GM12878 (cell line): ENCODE measurements at regions not wholly inside any gene's neighbourhood (a gene's known extent, or its start where the extent isn't known, plus 50 kb on each side); places are given as distances from the start of the nearest gene placed in this dataset.

Experiments used
- ATAC-seq: fragments of 200-7000 bp; cut with Tn5 transposase; 3 replicates; pipeline ENCODE4 v1.9.1; 2020; ENCODE audit warnings: mild to moderate bottlenecking, moderate library complexity
- BruUV-seq: library from RNA; stranded (reverse); fragments of 400-500 nt; replicated peaks from 2 replicates; lab custom pipeline; 2021; lab: Mats Ljungman, UMichigan
- CTCF ChIA-PET: fragments of 300-600 bp; sonication (Branson Sonifier 250); formaldehyde crosslinking; extraction: SDS; loops from one replicate; lab custom pipeline; 2021; ENCODE audit warnings: inconsistent platforms; lab: Yijun Ruan, JAX
- POLR2A ChIA-PET: fragments of 350-600 bp; formaldehyde crosslinking; extraction: SDS; loops from one replicate; lab custom pipeline; 2021; ENCODE audit warnings: inconsistent platforms; lab: Charles Lee
- RAD21 ChIA-PET: fragments of 300-600 bp; sonication (Branson Sonifier 250); formaldehyde crosslinking; loops from one replicate; lab custom pipeline; 2023; ENCODE audit warnings: antibody characterized with exemption; ENCODE audit not compliant: unreplicated experiment; lab: Charles Lee
- SMC1A ChIA-PET: fragments of 300-600 bp; sonication (Branson Sonifier 250); formaldehyde crosslinking; loops from one replicate; lab custom pipeline; 2023; ENCODE audit not compliant: unreplicated experiment, uncharacterized antibody; lab: Charles Lee
- DNase-seq: peaks from one replicate; pipeline ENCODE4 v3.0.0-alpha.2; 2011; ENCODE audit warnings: low read depth, low spot score
- FAIRE-seq: peaks from 3 replicates; lab custom pipeline; 2011; peaks lifted over from hg19 to GRCh38; lab: Jason Lieb, UNC
- H2AFZ ChIP-seq: 2 replicates; pipeline ENCODE4 v1.6.0; 2011; ENCODE audit warnings: low read depth, low read length, control low read depth; ENCODE audit not compliant: control insufficient read depth
- H3K27ac ChIP-seq: 2 replicates; pipeline ENCODE4 v1.5.1; 2011; ENCODE audit warnings: control low read depth; ENCODE audit not compliant: control insufficient read depth, insufficient read depth
- H3K27me3 ChIP-seq, 2 experiments: replicated peaks in 1 of 2; 2 replicates each; pipeline versions ENCODE4 v1.6.0 to v1.6.1; 2011; ENCODE audit warnings: low read length in 1 of 2; ENCODE audit not compliant: control insufficient read depth in 2 of 2, insufficient read depth in 2 of 2
- H3K36me3 ChIP-seq, 2 experiments: 2 replicates each; pipeline ENCODE4 v1.5.1; 2011; ENCODE audit warnings: low read length in 1 of 2; ENCODE audit not compliant: control insufficient read depth in 2 of 2, insufficient read depth in 2 of 2
- H3K4me1 ChIP-seq: 2 replicates; pipeline ENCODE4 v1.6.1; 2011; ENCODE audit warnings: mild to moderate bottlenecking, low read length, moderate library complexity, mixed read lengths; ENCODE audit not compliant: control insufficient read depth, insufficient read depth
- H3K4me2 ChIP-seq: 2 replicates; pipeline ENCODE4 v1.6.0; 2011; ENCODE audit warnings: control low read depth; ENCODE audit not compliant: control insufficient read depth, insufficient read depth
- H3K4me3 ChIP-seq: fragments of 200-600 bp; sonication (generic); 2 replicates; pipeline ENCODE4 v1.5.1; 2016
- H3K79me2 ChIP-seq: 2 replicates; pipeline ENCODE4 v1.6.0; 2011; ENCODE audit warnings: low read length; ENCODE audit not compliant: control insufficient read depth, insufficient read depth
- H3K9ac ChIP-seq: 2 replicates; pipeline ENCODE4 v1.8.0; 2011; ENCODE audit warnings: low read length, control low read depth, mixed read lengths; ENCODE audit not compliant: control insufficient read depth, insufficient read depth
- H3K9me3 ChIP-seq: replicated peaks from 3 replicates; pipeline ENCODE4 v1.5.1; 2011; ENCODE audit warnings: mild to moderate bottlenecking, low read length; ENCODE audit not compliant: control insufficient read depth, insufficient read depth
- H4K20me1 ChIP-seq: 2 replicates; pipeline ENCODE4 v1.6.0; 2011; ENCODE audit not compliant: control insufficient read depth, insufficient read depth
- ATF7 ChIP-seq: fragments of 450-650 bp; IDR thresholded peaks from 2 replicates; pipeline ENCODE4 v1.6.1; 2016; ENCODE audit warnings: low read depth, mild to moderate bottlenecking
- DPF2 ChIP-seq: fragments of 450-650 bp; IDR thresholded peaks from 2 replicates; pipeline ENCODE4 v1.6.1; 2017; ENCODE audit warnings: mild to moderate bottlenecking
- IRF4 ChIP-seq: IDR thresholded peaks from 2 replicates; pipeline ENCODE4 v1.6.1; 2011; ENCODE audit warnings: low read depth, low read length
- JUND ChIP-seq: IDR thresholded peaks from 2 replicates; pipeline ENCODE4 v1.6.1; 2012; ENCODE audit warnings: low read depth, mild to moderate bottlenecking, low read length, improper control_type of control experiment, moderate library complexity
- NBN ChIP-seq: fragments of 450-650 bp; IDR thresholded peaks from 2 replicates; pipeline ENCODE4 v1.6.1; 2016
- NFIC ChIP-seq: IDR thresholded peaks from 2 replicates; pipeline ENCODE4 v1.6.1; 2012; ENCODE audit warnings: low read depth, mild to moderate bottlenecking, inconsistent platforms, low read length, moderate library complexity
- RAD21 ChIP-seq: IDR thresholded peaks from 2 replicates; pipeline ENCODE4 v1.6.1; 2011; ENCODE audit warnings: mild to moderate bottlenecking, low read depth, low read length, moderate library complexity; ENCODE audit not compliant: insufficient read depth
- RELA ChIP-seq: fragments of 450-650 bp; IDR thresholded peaks from 2 replicates; pipeline ENCODE4 v1.8.0; 2014; ENCODE audit warnings: borderline replicate concordance; ENCODE audit not compliant: partially characterized antibody
- SIX5 ChIP-seq: IDR thresholded peaks from 2 replicates; pipeline ENCODE4 v1.6.1; 2011; ENCODE audit warnings: mild to moderate bottlenecking, low read depth, low read length, moderate library complexity; ENCODE audit not compliant: severe bottlenecking
- SKIL ChIP-seq: fragments of 450-650 bp; IDR thresholded peaks from 2 replicates; pipeline ENCODE4 v1.6.1; 2017; ENCODE audit warnings: mild to moderate bottlenecking, low read depth, inconsistent platforms; ENCODE audit not compliant: poor library complexity, severe bottlenecking
- SMARCA5 ChIP-seq: fragments of 450-650 bp; IDR thresholded peaks from 2 replicates; pipeline ENCODE4 v1.6.1; 2017; ENCODE audit warnings: mild to moderate bottlenecking
- STAT1 ChIP-seq: fragments of 450-650 bp; conservative IDR thresholded peaks from 2 replicates; pipeline ENCODE4 v1.6.1; 2014; ENCODE audit warnings: antibody characterized with exemption, mild to moderate bottlenecking
- TAF1 ChIP-seq: IDR thresholded peaks from 2 replicates; pipeline ENCODE4 v1.6.1; 2011; ENCODE audit warnings: mild to moderate bottlenecking, low read depth, low read length, borderline replicate concordance
- ZSCAN29 ChIP-seq: fragments of 450-650 bp; IDR thresholded peaks from 2 replicates; pipeline ENCODE4 v1.6.1; 2017; ENCODE audit warnings: mild to moderate bottlenecking, moderate library complexity
- WGBS: methylation state at CpG from one replicate; pipeline ENCODE4 v1.1.6; 2016; ENCODE audit warnings: low lambda C conversion rate; ENCODE audit not compliant: insufficient replicate concordance, insufficient coverage; ENCODE audit errors: missing lambda C conversion rate; 5-methylcytosine and 5-hydroxymethylcytosine counted together
- in situ Hi-C: fragments of 300-500 bp; cut with MboI; formaldehyde crosslinking; loops from 9 replicates; pipeline ENCODE4 v1.14.3; 2018; ENCODE audit warnings: mixed read lengths
- intact Hi-C: fragments of 100-400 bp; cut with micrococcal nuclease; formaldehyde crosslinking; loops from one replicate; pipeline ENCODE4 v1.14.2; 2022; ENCODE audit not compliant: unreplicated experiment
- TF ChIP-seq, protein P1 (sequence below): fragments of 450-650 bp; IDR thresholded peaks from 2 replicates; pipeline ENCODE4 v1.6.1; 2017; ENCODE audit warnings: mild to moderate bottlenecking, moderate library complexity

DNA sequence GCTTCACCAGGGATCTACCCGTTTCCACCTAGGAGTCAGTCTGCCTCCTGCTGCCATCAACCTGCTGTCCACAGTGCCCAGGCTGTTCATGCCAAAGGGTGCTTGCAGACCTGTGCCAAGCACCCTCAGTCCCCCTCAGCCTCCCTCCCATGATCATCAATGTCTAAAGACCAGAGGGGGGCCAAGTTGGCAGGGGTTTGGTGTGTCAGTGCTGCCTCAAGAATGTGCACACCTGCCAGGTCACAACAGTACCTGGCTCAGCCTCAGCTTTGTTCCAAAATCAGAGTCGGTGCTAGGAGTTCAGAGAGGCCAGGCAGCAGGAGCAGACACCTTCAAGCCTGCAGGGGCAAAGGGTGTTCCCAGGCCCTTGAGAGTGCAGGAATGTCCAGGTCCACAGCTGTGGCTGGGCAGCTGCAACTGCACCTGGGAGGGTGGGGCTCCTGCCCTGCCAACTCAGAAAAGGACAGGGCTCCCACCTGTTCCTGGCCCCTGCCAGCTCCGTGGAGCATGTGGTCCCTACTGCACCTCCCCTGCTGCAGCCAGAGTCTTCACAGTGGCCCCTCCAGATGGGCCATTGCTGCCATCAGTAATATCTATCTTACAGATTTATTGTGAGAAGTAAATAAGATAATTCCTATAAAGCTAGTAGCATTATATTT is 219.5 kb downstream of the POLR1F start:
- no peak overlapping the region for H3K27ac ChIP-seq
- 12% methylated on average over 3 of the region's 3 CpGs for WGBS
- SMC1A ChIA-PET, result no interaction called here
- H3K36me3 ChIP-seq, result no peaks in the 10 kb centered on the region
- in situ Hi-C loops (no loop called here), intact Hi-C loops (no loop called here)
- no peak for DNase-seq
- no peak for FAIRE-seq
- H3K9ac ChIP-seq, result no peak overlapping the region
- no peak overlapping the region for H2AFZ ChIP-seq
- no peak for ATAC-seq
- no peaks in the 10 kb centered on the region for H3K9me3 ChIP-seq
- no peaks in the 10 kb centered on the region for H3K4me1 ChIP-seq
- RAD21 ChIA-PET, result no interaction called here
- H3K27me3 ChIP-seq, result no peaks in the 10 kb centered on the region
- H4K20me1 ChIP-seq, result no peaks in the 10 kb centered on the region
- POLR2A ChIA-PET, result no interaction called here
- no peak for TF ChIP-seq STAT1
- no peak for TF ChIP-seq NBN
- no peak for TF ChIP-seq JUND
- no peak for TF ChIP-seq ZSCAN29
- no peak for TF ChIP-seq TAF1
- TF ChIP-seq SMARCA5, result no peak
- TF ChIP-seq NFIC, result no peak
- TF ChIP-seq IRF4, result no peak
- no peak for TF ChIP-seq RAD21
- TF ChIP-seq RELA, result no peak
- TF ChIP-seq SIX5, result no peak
- TF ChIP-seq ATF7, result no peak
- TF ChIP-seq DPF2, result no peak
- TF ChIP-seq SKIL, result no peak
- TF ChIP-seq, protein P1, sequence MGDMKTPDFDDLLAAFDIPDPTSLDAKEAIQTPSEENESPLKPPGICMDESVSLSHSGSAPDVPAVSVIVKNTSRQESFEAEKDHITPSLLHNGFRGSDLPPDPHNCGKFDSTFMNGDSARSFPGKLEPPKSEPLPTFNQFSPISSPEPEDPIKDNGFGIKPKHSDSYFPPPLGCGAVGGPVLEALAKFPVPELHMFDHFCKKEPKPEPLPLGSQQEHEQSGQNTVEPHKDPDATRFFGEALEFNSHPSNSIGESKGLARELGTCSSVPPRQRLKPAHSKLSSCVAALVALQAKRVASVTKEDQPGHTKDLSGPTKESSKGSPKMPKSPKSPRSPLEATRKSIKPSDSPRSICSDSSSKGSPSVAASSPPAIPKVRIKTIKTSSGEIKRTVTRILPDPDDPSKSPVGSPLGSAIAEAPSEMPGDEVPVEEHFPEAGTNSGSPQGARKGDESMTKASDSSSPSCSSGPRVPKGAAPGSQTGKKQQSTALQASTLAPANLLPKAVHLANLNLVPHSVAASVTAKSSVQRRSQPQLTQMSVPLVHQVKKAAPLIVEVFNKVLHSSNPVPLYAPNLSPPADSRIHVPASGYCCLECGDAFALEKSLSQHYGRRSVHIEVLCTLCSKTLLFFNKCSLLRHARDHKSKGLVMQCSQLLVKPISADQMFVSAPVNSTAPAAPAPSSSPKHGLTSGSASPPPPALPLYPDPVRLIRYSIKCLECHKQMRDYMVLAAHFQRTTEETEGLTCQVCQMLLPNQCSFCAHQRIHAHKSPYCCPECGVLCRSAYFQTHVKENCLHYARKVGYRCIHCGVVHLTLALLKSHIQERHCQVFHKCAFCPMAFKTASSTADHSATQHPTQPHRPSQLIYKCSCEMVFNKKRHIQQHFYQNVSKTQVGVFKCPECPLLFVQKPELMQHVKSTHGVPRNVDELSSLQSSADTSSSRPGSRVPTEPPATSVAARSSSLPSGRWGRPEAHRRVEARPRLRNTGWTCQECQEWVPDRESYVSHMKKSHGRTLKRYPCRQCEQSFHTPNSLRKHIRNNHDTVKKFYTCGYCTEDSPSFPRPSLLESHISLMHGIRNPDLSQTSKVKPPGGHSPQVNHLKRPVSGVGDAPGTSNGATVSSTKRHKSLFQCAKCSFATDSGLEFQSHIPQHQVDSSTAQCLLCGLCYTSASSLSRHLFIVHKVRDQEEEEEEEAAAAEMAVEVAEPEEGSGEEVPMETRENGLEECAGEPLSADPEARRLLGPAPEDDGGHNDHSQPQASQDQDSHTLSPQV, result no peak
- no peaks in the 10 kb centered on the region for H3K79me2 ChIP-seq
- CTCF ChIA-PET, result interaction anchor here (0.7 to 3.7 kb wide), 4 partner anchors 8 to 193 kb away, joined by 3 to 30 read pairs (median 4); no protein-coding TSS in a partner anchor
- no peak overlapping the region for H3K4me2 ChIP-seq
- BruUV-seq, result no TSS peak
- H3K4me3 ChIP-seq, result no peak overlapping the region
